Stimulated activated CD4-positive, alpha-beta T cell treated with anti-CD3 and anti-CD28 coated beads, TNF-alpha, amount 100 ng/mL, for 1 hour (primary cell): ENCODE measurements at regions not wholly inside any gene's neighbourhood (a gene's known extent, or its start where the extent isn't known, plus 50 kb on each side); places are given as distances from the start of the nearest gene placed in this dataset.

Experiments
- DNase-seq, 3 donors: peaks; one replicate each; pipeline ENCODE4 v3.0.0-alpha.2; 2020; ENCODE audit warnings: low read depth in 3 of 3, low spot score in 1 of 3

DNA sequence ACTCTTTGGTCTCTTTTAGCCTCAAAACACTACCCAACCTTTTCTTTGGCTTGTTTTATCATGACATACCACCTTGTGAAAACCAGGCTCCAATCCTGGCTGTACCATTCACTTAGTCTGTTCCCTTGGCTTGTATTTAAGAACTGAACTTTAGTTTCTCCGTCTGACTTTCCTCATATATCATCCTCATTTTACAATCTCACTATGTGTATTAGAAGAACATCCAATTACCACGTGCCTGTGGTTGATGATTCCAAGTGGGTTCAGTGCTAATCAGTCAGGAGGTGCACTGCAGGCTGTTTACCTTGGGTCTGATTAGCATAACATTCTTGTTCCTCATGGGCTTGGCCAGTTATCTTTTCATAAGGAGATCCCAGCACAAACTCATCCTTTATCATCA, 144.8 kb upstream of the KLF14 start:
- DNase-seq = no peak

DNA sequence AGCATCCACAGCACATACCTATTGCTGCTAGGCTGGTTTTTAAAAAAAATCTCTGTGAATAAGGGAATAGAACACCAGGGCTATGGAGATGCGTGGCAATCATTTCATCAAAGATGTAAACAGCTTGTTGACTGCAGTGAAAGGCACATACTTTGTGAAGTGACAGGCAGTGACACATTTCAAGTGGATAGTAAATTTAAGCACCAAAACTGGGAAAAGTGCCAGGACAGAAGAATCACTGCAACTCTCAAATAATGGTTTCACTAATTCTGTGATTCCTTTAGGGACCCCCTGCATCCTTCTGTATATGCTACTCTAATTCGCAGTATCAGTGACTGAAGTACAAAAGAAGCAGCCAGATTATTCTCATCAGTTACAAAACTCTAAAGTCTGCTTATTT, 145.2 kb upstream of the KLF14 start:
- no peak for DNase-seq

DNA sequence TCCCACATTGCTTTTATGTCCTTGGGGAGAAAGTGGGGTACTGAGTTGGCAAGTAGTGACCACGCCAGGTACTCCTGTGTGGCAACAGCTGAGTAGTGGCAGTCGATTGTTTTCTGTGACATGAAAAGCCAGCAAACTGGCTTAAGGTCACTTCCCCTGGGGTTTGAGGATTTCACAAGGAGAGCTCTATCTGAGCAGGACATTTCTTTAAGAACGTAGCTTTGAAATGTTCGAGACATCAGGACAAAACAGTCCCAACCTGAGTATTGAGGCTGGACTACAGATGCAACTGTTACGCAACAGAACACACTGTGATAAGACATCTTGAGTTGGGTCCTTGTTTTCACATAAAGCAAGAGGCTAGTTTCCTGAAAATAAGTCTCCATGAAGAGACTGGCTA, 146.7 kb upstream of the KLF14 start:
- no peak for DNase-seq

DNA sequence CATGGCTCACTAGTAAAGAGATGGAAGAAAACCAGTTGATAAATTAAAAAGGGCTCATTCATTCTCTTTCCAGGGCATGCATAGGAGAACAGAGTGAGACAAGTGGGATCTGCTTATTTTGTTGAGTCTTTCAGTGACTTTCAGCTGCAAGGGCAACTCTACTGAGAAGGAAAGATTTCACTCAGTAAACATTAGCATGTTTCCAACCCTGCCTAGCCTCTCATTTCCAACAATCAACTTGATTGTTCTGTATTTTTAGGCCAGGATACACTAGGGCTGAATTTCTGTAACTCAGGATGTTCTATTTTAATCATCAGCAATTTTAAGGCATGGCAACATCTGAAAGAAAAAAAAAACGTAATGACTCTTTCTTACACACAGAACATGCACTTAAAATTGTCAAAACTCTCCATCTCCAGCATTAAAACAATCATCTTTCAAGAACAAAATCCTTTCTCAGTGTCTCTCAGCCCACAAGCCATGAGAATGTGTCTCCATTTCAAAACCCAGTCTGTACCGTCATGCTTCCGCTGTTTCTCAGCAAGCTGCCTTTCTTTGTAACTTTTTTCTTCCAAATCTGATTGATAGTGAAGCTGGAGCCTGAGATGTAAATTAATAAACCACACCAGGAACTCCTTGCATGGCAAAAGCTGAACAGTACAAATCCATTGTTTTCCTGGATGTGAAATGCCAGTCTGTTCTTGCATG, 147.2 kb upstream of the KLF14 start:
- DNase-seq = no peak

DNA sequence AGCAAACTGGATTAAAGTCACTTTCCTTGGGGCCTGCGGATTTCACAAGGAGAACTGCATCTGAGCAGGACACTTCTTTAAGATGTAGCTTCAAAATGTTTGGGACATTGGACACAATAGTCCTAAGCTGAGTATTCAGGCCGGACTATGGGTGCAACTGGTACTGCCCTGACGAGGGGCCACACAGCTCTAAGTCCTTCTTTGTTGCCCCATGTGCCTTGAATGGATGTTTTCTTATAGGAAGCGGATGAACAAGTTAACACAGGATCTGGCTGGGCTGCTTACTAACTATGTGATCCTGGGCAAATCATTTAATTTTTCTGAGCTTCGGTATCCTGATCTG, 147.8 kb upstream of the KLF14 start:
- DNase-seq = no peak

DNA sequence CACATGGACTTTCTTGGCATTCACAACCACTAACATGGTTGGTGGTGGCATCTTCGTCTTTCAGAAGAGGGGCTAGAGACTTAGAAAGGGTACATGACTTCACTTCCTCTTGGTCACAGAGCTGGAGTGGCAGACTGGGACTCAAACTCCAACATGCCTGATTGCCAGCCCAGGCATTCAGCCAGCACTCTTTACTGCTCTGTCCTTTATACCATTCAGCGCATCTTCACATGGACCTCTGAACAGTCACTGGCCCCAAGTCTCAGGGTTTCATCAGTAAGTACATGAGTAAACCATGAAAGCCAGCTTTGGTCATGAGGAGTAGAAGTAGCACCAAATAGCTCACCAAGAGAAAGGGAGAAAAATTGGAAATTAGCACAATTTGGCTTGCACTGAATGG, 148.4 kb upstream of the KLF14 start:
- DNase-seq = no peak

DNA sequence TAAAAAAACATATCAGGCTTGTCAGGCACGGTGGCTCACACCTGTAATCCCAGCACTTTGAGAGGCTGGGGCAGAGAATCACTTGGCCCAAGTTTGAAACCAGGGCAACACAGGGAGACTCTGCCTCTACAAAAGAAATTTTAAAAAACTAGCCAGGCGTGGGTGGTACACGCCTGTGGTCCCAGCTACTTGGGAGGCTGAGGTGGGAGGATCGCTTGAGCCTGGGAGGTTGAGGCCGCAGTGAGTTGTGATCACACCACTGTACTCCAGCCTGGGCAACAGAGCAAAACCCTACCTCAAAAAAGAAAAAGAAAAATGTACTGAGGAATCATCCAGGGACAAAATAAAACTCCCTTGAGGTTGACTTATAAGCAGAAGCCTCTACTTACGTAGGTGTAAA, 149.9 kb upstream of the KLF14 start:
- no peak for DNase-seq

DNA sequence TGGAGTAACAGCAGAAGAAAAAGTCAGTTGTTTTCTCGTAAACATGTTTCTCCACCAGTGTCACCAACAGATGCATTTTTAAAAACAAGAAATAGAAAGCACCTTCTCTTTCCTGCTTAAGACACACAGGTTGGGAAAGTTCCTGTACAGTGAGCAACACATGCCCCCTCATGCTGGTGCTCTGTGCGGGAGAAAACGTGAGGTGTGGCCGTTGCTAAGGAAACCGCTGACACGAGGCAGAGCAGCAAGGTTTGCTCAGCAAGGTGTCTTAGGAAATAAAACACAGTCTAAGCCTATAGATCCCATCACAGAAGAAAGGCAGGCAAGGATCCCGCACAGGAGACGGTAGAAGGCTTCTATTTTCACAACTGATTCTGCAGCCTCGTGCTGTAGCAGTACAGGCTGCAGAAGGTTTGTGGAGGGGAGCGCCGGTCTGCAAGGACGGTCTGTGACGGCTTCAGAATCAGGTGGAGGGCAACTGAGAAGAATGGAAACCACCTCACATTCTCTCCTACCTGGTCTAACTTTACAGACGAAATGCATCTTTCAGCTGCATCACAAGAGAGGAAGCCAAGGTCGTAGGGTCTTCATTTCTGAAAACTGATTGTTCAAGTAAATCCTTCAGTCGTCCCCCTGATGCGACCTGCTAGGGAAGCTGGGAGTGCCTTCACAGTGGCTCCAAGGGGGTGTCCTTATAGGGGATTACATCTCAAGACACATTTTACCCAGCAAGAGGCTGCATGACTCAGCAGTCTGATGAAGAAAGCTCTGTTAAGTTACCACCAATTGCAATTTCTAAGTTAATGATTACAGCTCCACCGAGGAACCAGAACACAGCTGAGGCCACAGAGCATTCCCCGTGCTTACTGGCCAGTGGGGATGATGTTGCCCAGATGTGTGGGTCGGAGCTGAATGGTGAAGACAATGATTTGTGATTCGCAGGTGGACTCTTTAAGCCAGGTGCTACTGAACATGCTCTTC, 150.7 kb upstream of the KLF14 start:
- DNase-seq = no peak

DNA sequence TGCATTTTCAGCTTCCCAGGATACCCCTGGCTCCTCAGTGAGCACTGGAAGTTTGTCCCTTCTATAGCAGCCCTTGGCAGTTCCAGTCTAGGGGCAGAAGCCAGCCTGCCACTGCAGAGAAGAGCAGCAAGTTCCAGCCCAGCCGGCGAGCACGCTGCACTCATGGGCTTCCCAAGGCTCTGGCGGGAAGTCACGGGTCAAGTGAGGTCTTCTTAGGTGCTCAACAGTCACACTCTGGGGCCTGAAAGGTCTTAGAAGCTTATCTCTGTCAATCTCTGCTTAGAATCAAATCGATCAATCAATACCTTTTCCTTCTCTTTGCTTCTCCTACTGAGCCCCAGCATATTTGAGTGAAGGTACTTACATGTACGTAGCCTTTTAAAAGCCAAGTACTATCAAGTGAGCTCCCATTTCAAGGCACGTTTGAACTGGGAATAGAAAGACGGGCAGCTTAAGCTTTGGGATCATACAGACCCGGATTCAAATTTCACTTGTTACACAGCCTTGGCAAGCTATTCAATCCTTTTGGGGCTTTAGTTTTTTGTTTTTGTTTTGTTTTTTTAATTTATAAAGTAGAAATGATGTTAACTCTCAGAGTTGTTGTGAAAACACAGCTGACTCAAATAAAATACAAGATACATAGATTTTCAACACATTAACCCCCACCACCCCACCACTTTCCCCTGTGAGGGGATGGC, 152.6 kb upstream of the KLF14 start:
- no peak for DNase-seq

DNA sequence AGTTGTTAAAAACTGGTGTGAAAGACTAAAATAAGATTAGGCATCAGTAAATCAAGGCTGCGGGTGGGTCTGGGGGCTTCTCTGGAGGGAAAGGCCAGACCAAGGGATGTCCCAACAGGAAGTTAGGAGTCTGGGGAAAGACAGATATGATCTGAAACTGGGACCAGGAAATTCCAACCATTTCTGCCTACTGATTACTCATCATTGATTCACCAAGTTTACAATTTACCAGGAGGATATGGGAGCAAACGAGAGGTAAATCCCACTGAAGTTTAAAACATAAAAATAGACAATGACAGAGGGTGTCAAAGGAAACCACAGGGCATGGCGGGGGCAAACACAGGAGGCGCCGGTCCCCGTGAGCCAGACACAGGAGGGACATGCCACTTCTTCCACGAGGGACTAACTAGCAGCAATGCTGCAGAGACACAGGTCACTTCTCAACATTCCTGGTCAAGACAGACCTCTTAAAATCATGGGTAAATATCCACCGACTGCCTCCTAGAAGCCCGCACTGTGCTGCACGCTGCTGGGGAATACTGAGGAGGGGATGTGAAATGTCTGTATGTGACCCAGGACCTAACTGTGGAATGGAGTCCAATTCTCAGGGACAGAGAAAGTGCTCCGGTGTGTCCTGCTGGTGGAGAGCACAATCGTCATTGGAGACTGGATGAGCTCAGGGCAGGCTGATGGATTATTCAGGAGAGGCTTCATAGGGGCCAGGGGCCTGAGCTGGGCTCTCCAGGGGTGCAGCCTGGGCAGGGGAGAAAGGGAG, 153.4 kb upstream of the KLF14 start:
- DNase-seq = no peak

DNA sequence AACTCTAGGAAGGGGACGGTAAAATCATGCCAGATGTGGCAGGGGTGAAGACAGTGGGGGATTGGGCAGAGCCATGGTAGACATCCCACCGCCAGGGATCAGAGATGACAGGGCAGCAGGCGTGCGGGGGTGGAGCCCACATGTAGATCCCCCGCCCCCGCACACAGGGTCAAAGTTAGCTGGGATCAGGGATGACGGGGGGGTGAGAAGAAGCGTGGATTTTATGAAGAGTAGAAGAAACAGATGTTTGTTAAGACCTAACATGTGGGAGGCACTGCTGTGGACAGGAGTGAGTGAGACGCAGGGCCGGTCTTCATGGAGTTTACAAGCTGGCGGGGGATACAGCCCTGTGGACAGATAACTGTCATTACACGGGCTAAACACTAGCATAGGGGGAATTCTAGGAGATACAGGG, 154.0 kb upstream of the KLF14 start:
- DNase-seq = no peak

DNA sequence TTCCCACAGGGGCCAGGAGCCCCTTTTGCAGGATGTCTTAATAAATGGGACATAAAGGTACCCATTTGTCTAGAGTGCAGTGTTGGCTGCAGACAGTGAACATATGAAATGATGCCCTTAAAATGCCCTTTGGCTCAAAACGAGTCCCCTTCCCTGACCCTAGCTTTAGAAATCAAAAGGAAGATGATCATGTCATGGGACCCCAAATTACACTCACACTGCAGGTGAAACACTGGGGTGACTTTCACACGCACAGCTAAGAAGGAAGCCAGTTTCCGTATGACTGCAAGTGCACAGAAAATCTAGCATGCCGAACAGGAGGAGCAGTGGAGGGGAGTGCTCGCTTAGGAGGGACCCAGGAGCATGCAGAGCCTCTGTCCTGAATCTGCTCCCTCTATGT, 154.5 kb upstream of the KLF14 start:
- DNase-seq = no peak

DNA sequence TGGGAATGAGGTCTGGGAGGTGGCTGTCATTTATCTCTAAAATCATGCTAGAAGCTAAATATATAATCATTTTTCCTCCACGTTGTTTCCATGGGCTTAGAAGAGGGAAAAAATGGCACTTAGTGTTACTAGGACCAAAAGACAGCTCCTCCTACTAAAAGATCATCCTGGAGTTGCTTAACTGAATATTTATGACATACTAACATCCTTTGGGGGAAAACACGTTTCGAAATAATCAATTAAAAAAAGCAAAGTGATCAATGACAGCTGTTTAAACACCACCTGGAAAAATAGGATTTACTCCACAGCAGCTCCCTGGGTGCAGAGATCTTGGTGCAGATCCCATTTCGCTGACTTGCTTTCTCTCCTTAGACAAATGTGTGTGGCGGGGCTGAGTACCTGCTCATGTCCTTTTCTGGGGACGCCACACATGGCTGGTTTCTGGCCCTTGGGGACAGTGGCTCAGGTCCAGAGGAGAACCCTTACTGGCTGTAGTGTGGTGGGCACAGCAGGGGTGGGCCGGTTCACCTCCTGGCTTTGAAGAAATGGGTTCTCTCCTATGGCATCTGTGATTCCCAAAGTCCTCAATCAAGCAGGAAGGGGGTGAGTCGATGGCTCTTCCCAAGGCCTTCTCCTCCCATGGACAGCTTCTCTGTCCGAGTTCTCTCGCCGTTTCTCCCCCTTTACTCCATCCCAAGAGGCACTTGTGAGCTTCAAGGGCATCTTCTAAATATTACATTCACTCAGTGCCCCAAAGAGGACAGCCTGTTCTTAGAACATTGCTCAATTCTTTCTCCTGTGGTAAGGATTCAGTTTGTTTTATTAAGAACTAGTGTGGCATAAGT, 156.4 kb upstream of the KLF14 start:
- no peak for DNase-seq

DNA sequence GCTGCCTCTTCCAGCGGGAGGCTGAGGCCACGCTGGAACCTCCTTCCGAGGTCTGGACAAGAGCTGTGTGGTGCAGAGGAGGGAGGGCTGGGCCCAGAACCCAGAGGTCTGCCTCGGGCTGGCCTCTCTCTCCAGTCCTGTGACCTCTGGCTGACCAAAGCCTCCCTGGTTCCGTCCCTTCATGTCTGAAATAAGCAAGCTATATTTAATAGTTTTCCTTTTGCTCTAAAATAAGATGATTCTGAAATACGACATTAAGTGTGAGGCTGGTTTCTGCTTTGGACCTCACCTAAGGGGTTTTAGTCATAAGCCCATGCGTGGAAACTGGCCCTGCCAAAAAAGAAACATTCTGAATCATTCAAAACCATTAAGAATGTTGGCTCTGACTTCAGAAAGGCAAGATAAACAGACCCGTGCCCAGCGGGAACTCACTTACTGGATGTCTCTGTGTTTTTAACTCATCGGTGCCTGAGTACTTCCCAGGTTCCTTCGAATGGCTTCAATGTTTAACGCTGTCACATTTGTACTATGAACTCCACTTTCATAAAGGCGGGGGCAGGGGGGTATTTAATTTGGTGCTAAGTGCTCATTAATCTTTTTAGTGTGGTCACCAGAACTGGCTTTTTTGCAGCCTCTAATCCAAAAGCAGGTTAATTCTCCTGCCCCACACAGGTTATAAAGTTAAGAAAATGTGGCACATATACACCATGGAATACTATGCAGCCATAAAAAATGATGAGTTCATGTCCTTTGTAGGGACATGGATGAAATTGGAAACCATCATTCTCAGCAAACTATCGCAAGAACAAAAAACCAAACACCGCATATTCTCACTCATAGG, 157.5 kb upstream of the KLF14 start:
- no peak for DNase-seq

DNA sequence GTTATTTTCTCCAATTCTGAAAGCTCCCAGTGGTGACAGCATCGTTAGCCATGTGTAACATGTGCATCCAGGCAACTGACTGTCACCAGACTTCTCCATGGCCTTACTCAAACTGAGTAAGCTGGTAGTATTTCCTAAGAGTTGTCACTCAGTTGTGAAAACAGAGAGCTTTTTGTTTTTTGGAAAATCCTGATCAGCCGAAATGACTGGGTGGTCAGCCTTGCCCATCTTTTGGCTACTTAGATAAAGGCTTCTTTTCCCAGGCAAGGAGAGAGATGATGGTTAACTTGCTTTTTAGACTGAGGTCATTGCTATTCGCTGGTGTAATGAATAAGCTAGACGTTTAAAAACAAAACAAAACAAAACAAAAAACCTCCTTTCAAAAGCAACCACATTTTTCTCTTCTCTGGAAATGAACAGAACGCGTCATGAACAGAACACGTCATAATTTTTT, 159.5 kb upstream of the KLF14 start:
- no peak for DNase-seq

DNA sequence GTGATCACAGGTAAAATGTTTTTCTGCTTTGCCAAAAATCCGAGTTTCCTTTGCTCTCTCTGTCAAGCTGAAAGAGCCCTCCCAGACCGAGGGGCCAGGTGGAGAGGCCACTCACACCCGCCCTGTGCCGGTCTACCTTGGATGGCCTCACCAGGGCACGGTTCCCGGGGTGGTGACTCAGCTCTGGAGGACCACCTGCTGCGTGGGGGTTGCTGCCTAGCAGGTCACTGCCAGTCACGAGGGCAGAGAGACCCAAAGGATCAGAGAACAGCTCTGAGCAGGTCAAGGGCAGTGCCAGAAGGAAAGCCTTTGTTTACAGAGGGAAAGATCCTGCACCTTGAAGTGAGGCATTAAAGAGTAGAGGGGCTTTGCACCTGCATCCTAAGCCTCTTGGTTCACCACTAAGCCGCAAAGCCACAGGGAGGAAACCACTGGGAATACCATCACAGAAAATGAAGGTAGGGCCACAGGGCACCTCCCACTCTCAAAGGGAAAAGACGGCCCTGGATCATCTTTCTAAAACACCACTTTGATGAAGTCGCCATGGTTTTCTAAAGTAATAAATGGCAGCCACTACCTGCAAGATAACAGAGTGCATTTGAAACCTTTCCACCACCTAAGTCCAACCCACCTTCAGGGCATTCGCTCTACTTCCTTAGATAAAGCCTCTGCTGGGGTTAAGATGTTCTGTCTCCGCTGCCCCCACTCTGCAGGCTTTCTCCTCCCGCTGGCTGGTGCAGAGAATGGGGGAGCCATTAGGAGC, 160.3 kb upstream of the KLF14 start:
- no peak for DNase-seq

DNA sequence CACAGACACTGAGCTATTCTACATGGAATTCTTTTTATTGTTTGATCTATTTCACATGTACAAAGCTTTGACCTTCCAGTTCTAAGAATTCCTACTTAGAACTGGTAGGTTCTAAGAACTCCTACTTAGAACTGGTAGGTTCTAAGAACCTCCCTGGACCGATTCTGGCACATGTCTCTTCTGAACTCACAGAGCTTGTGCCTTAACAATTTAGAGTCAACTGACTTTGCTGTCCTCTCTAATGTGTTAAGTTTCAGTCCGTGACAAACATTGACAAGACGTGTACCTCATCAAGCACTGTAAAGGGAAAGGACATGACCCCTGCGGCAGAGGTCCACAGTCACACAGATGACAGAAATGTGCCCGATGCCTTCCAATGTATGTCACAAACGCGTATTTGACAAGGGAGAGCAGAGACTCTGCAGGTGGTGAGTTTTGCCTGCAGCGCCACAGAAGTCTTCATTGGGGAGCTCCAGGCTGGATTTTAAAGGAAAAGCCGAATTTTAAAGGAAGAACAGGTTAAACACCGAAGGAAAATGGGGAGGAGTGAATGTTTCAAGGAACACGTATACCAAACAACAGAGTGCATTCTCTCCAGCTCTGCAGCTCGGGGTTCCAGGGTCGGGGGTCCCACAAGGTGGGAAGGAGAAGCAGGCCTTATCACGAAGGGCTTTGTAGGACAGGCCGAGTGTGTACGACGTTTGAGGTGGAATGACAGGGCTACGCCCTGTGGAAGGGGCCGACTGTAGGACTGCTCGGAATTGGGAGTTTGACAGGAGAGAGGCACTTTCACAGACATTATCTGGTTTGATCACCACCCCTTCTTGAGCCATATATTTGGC, 161.1 kb upstream of the KLF14 start:
- DNase-seq = no peak
